HEK293 (cell line): ENCODE measurements at regions not wholly inside any gene's neighbourhood (a gene's known extent, or its start where the extent isn't known, plus 50 kb on each side); places are given as distances from the start of the nearest gene placed in this dataset.

ENCODE experiments used
- CTCF ChIA-PET: fragments of 350-600 bp; formaldehyde crosslinking; extraction: SDS; loops from one replicate; lab custom pipeline; 2021; ENCODE audit warnings: antibody characterized with exemption; lab: Yijun Ruan, JAX
- POLR2A ChIA-PET: fragments of 300-600 bp; formaldehyde crosslinking; extraction: SDS; loops from one replicate; lab custom pipeline; 2020; ENCODE audit warnings: antibody characterized with exemption, inconsistent platforms; lab: Yijun Ruan, JAX
- H3K27ac ChIP-seq: fragments of 200-500 bp; sonication (Bioruptor generic); 2 replicates; pipeline ENCODE4 v1.5.1; 2014; ENCODE audit warnings: low read depth, low read length, control low read depth, inconsistent platforms; ENCODE audit errors: extremely low read depth
- H3K36me3 ChIP-seq, 2 experiments: fragments of 200-500 bp in 1 of 2; sonication (Bioruptor generic) in 1 of 2; 1 replicate in 1 of 2; 2 replicates in 1 of 2; pipeline ENCODE4 v1.5.1; 2014 to 2017; ENCODE audit warnings: inconsistent platforms in 2 of 2, low read length in 2 of 2; ENCODE audit not compliant: control insufficient read depth in 2 of 2, insufficient read depth in 1 of 2
- H3K4me1 ChIP-seq: fragments of 200-500 bp; sonication (Bioruptor generic); 2 replicates; pipeline ENCODE4 v1.5.1; 2014; ENCODE audit warnings: mild to moderate bottlenecking, low read length, inconsistent platforms; ENCODE audit not compliant: control insufficient read depth, insufficient read depth
- H3K4me3 ChIP-seq: 2 replicates; pipeline ENCODE4 v1.5.1; 2011; ENCODE audit warnings: low read depth, mild to moderate bottlenecking, control low read depth, low read length, moderate library complexity
- H3K9me3 ChIP-seq: fragments of 200-500 bp; sonication (Bioruptor generic); 2 replicates; pipeline ENCODE4 v1.5.1; 2014; ENCODE audit warnings: low read depth, low read length, inconsistent platforms; ENCODE audit not compliant: control insufficient read depth, insufficient read depth
- KLF16 ChIP-seq: fragments of 450-650 bp; formaldehyde crosslinking; IDR thresholded peaks from 2 replicates; pipeline ENCODE4 v1.5.1; 2017; ENCODE audit warnings: missing biosample characterization, missing genetic modification characterization
- MEIS1 ChIP-seq: sonication (generic); formaldehyde crosslinking; IDR thresholded peaks from 2 replicates; pipeline ENCODE4 v1.8.1; 2022; ENCODE audit warnings: missing genetic modification reagents, mild to moderate bottlenecking, borderline replicate concordance
- YY1 ChIP-seq: fragments of 450-650 bp; formaldehyde crosslinking; IDR thresholded peaks from 2 replicates; pipeline ENCODE4 v1.5.1; 2018; ENCODE audit warnings: missing biosample characterization, missing genetic modification characterization
- ZEB2 ChIP-seq: fragments of 450-650 bp; formaldehyde crosslinking; IDR thresholded peaks from 2 replicates; pipeline ENCODE4 v1.5.1; 2016; ENCODE audit warnings: missing biosample characterization, missing genetic modification characterization
- ZNF174 ChIP-seq: fragments of 450-650 bp; formaldehyde crosslinking; IDR thresholded peaks from 2 replicates; pipeline ENCODE4 v1.5.0; 2017; ENCODE audit warnings: missing biosample characterization, mild to moderate bottlenecking, missing genetic modification characterization
- ZNF221 ChIP-seq: fragments of 450-650 bp; formaldehyde crosslinking; IDR thresholded peaks from 2 replicates; pipeline ENCODE4 v1.5.1; 2017; ENCODE audit warnings: missing biosample characterization, missing genetic modification characterization, borderline replicate concordance
- ZNF311 ChIP-seq: fragments of 450-650 bp; formaldehyde crosslinking; IDR thresholded peaks from 2 replicates; pipeline ENCODE4 v1.5.1; 2017; ENCODE audit warnings: missing biosample characterization, missing genetic modification characterization, borderline replicate concordance
- ZNF324 ChIP-seq: fragments of 450-650 bp; formaldehyde crosslinking; IDR thresholded peaks from 2 replicates; pipeline ENCODE4 v1.5.1; 2016; ENCODE audit warnings: missing biosample characterization, missing genetic modification characterization
- ZNF335 ChIP-seq: fragments of 450-650 bp; formaldehyde crosslinking; conservative IDR thresholded peaks from 2 replicates; pipeline ENCODE4 v1.5.1; 2016; ENCODE audit warnings: missing biosample characterization, missing genetic modification characterization
- ZNF366 ChIP-seq: fragments of 450-650 bp; formaldehyde crosslinking; conservative IDR thresholded peaks from 2 replicates; pipeline ENCODE4 v1.5.1; 2016; ENCODE audit warnings: missing biosample characterization, missing genetic modification characterization
- ZNF404 ChIP-seq: fragments of 450-650 bp; formaldehyde crosslinking; IDR thresholded peaks from 2 replicates; pipeline ENCODE4 v1.5.1; 2017; ENCODE audit warnings: missing biosample characterization, missing genetic modification characterization
- ZNF544 ChIP-seq: fragments of 450-650 bp; formaldehyde crosslinking; IDR thresholded peaks from 2 replicates; pipeline ENCODE4 v1.5.0; 2017; ENCODE audit warnings: missing biosample characterization, missing genetic modification characterization
- ZNF558 ChIP-seq: fragments of 450-650 bp; formaldehyde crosslinking; IDR thresholded peaks from 2 replicates; pipeline ENCODE4 v1.5.1; 2016; ENCODE audit warnings: missing biosample characterization, missing genetic modification characterization
- ZNF571 ChIP-seq: fragments of 450-650 bp; formaldehyde crosslinking; IDR thresholded peaks from 2 replicates; pipeline ENCODE4 v1.5.0; 2017; ENCODE audit warnings: missing biosample characterization, missing genetic modification characterization
- ZNF629 ChIP-seq: fragments of 450-650 bp; formaldehyde crosslinking; IDR thresholded peaks from 2 replicates; pipeline ENCODE4 v1.5.1; 2017; ENCODE audit warnings: missing biosample characterization, missing genetic modification characterization
- ZNF776 ChIP-seq: fragments of 450-650 bp; formaldehyde crosslinking; IDR thresholded peaks from 2 replicates; pipeline ENCODE4 v1.5.0; 2017; ENCODE audit warnings: missing biosample characterization, missing genetic modification characterization, borderline replicate concordance
- TF ChIP-seq, protein P1 (sequence below): fragments of 450-650 bp; formaldehyde crosslinking; IDR thresholded peaks from 2 replicates; pipeline ENCODE4 v1.5.1; 2017; ENCODE audit warnings: missing biosample characterization, mild to moderate bottlenecking, missing genetic modification characterization, moderate library complexity
- TF ChIP-seq, protein P2 (sequence below): fragments of 450-650 bp; formaldehyde crosslinking; IDR thresholded peaks from 2 replicates; pipeline ENCODE4 v1.5.1; 2016; ENCODE audit warnings: missing biosample characterization, missing genetic modification characterization
- TF ChIP-seq, protein P3 (sequence below): fragments of 450-650 bp; formaldehyde crosslinking; IDR thresholded peaks from 2 replicates; pipeline ENCODE4 v1.5.1; 2017; ENCODE audit warnings: missing biosample characterization, missing genetic modification characterization
- TF ChIP-seq, protein P4 (sequence below): fragments of 450-650 bp; formaldehyde crosslinking; IDR thresholded peaks from 2 replicates; pipeline ENCODE4 v1.5.1; 2016; ENCODE audit warnings: missing biosample characterization, missing genetic modification characterization
- TF ChIP-seq, protein P5 (sequence below): fragments of 450-650 bp; formaldehyde crosslinking; IDR thresholded peaks from 2 replicates; pipeline ENCODE4 v1.5.1; 2017; ENCODE audit warnings: missing biosample characterization, missing genetic modification characterization

DNA sequence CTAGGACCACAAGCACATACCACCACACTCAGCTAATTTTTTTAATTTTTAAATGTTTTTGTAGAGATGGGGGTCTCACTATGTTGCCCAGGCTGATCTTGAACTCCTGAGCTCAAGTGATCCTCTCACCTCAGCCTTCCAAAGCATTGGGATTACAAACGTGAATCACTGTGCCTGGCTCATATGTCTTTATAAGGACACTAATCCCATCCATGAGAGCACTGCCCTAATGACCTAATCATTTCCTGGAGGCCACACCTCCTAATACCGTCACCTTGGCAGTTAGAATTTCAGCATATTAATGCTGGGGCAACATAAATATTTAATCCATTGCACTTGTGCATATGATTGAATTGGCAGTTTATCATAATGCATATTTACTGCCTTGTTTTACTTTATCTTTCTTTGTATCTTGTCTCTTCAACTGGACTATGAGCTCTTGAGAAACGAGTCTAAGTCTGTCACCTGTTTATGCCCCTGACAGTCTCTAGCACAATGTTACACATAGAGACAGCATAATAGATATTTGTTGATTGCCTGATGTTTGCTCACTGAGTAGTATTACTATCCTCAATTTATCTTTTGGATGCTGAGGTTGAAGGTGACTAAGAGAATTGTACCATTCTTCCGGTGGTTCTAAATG, 172.0 kb downstream of the AASDH start:
- no peak overlapping the region for H3K4me3 ChIP-seq
- H3K4me1 ChIP-seq = no peaks in the 10 kb centered on the region
- no peaks in the 10 kb centered on the region for H3K36me3 ChIP-seq
- POLR2A ChIA-PET = no interaction called here
- no peak for TF ChIP-seq ZNF174 (tag by site-specific recombination)
- TF ChIP-seq ZEB2 = no peak
- TF ChIP-seq, protein P1, sequence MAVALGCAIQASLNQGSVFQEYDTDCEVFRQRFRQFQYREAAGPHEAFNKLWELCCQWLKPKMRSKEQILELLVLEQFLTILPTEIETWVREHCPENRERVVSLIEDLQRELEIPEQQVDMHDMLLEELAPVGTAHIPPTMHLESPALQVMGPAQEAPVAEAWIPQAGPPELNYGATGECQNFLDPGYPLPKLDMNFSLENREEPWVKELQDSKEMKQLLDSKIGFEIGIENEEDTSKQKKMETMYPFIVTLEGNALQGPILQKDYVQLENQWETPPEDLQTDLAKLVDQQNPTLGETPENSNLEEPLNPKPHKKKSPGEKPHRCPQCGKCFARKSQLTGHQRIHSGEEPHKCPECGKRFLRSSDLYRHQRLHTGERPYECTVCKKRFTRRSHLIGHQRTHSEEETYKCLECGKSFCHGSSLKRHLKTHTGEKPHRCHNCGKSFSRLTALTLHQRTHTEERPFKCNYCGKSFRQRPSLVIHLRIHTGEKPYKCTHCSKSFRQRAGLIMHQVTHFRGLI = no peak
- TF ChIP-seq, protein P2, sequence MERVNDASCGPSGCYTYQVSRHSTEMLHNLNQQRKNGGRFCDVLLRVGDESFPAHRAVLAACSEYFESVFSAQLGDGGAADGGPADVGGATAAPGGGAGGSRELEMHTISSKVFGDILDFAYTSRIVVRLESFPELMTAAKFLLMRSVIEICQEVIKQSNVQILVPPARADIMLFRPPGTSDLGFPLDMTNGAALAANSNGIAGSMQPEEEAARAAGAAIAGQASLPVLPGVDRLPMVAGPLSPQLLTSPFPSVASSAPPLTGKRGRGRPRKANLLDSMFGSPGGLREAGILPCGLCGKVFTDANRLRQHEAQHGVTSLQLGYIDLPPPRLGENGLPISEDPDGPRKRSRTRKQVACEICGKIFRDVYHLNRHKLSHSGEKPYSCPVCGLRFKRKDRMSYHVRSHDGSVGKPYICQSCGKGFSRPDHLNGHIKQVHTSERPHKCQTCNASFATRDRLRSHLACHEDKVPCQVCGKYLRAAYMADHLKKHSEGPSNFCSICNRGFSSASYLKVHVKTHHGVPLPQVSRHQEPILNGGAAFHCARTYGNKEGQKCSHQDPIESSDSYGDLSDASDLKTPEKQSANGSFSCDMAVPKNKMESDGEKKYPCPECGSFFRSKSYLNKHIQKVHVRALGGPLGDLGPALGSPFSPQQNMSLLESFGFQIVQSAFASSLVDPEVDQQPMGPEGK (tag by site-specific recombination) = no peak
- no peak for TF ChIP-seq ZNF629 (tag by site-specific recombination)
- TF ChIP-seq ZNF558 (tag by site-specific recombination) = no peak
- TF ChIP-seq, protein P3, sequence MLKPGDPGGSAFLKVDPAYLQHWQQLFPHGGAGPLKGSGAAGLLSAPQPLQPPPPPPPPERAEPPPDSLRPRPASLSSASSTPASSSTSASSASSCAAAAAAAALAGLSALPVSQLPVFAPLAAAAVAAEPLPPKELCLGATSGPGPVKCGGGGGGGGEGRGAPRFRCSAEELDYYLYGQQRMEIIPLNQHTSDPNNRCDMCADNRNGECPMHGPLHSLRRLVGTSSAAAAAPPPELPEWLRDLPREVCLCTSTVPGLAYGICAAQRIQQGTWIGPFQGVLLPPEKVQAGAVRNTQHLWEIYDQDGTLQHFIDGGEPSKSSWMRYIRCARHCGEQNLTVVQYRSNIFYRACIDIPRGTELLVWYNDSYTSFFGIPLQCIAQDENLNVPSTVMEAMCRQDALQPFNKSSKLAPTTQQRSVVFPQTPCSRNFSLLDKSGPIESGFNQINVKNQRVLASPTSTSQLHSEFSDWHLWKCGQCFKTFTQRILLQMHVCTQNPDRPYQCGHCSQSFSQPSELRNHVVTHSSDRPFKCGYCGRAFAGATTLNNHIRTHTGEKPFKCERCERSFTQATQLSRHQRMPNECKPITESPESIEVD (tag by site-specific recombination) = no peak
- no peak for TF ChIP-seq MEIS1 (CRISPR knock-in tag)
- TF ChIP-seq ZNF221 (tag by site-specific recombination) = no peak
- TF ChIP-seq ZNF404 = no peak
- TF ChIP-seq YY1 = no peak
- no peak for TF ChIP-seq ZNF776 (tag by site-specific recombination)
- TF ChIP-seq, protein P4, sequence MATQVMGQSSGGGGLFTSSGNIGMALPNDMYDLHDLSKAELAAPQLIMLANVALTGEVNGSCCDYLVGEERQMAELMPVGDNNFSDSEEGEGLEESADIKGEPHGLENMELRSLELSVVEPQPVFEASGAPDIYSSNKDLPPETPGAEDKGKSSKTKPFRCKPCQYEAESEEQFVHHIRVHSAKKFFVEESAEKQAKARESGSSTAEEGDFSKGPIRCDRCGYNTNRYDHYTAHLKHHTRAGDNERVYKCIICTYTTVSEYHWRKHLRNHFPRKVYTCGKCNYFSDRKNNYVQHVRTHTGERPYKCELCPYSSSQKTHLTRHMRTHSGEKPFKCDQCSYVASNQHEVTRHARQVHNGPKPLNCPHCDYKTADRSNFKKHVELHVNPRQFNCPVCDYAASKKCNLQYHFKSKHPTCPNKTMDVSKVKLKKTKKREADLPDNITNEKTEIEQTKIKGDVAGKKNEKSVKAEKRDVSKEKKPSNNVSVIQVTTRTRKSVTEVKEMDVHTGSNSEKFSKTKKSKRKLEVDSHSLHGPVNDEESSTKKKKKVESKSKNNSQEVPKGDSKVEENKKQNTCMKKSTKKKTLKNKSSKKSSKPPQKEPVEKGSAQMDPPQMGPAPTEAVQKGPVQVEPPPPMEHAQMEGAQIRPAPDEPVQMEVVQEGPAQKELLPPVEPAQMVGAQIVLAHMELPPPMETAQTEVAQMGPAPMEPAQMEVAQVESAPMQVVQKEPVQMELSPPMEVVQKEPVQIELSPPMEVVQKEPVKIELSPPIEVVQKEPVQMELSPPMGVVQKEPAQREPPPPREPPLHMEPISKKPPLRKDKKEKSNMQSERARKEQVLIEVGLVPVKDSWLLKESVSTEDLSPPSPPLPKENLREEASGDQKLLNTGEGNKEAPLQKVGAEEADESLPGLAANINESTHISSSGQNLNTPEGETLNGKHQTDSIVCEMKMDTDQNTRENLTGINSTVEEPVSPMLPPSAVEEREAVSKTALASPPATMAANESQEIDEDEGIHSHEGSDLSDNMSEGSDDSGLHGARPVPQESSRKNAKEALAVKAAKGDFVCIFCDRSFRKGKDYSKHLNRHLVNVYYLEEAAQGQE (tag by site-specific recombination) = no peak
- no peak for TF ChIP-seq ZNF311 (tag by site-specific recombination)
- no peaks in the 10 kb centered on the region for H3K9me3 ChIP-seq
- CTCF ChIA-PET = interaction anchor here (0.6 kb wide), 1 partner anchor 36 kb away, joined by 3 read pairs; no protein-coding TSS in a partner anchor
- no peak overlapping the region for H3K27ac ChIP-seq

DNA sequence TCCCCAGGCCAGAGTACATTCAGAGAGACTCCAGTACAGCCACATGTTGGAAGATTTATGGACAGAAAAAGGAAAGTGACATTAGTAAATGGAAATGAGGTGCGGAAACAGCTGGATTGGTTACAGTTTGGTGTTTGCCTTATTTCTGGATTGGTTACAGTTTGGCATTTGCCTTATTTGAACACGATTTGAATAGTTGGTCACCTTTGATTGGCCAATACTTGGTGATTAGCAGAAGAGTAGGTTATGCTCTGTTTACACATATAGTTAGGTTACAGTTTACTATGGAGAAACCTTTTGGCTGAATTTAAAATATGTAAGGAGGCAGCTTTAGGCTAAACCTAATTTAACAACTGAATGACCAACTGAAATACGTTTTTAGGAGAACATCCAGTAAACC, 173.7 kb downstream of the AASDH start:
- Histone ChIP-seq H3K36me3 (no peaks in the 10 kb centered on the region), H3K9me3 (no peaks in the 10 kb centered on the region), H3K27ac (no peak overlapping the region), H3K4me1 (no peaks in the 10 kb centered on the region), H3K4me3 (no peak overlapping the region)
- TF ChIP-seq KLF16 = no peak
- TF ChIP-seq ZNF571 (tag by site-specific recombination) = no peak
- TF ChIP-seq ZNF335 = no peak
- TF ChIP-seq, protein P5, sequence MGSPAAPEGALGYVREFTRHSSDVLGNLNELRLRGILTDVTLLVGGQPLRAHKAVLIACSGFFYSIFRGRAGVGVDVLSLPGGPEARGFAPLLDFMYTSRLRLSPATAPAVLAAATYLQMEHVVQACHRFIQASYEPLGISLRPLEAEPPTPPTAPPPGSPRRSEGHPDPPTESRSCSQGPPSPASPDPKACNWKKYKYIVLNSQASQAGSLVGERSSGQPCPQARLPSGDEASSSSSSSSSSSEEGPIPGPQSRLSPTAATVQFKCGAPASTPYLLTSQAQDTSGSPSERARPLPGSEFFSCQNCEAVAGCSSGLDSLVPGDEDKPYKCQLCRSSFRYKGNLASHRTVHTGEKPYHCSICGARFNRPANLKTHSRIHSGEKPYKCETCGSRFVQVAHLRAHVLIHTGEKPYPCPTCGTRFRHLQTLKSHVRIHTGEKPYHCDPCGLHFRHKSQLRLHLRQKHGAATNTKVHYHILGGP (tag by site-specific recombination) = no peak
- TF ChIP-seq ZNF544 (tag by site-specific recombination) = no peak
- TF ChIP-seq ZNF366 (tag by site-specific recombination) = no peak
- no peak for TF ChIP-seq ZNF324 (tag by site-specific recombination)
- TF ChIP-seq, protein P1 = no peak
- POLR2A ChIA-PET = no interaction called here
- CTCF ChIA-PET = no interaction called here
